Thoracic aorta (tissue), 2 donors: ENCODE measurements at regions not wholly inside any gene's neighbourhood (a gene's known extent, or its start where the extent isn't known, plus 50 kb on each side); places are given as distances from the start of the nearest gene placed in this dataset.

ENCODE experiments used
- ATAC-seq: fragments of 150-250 bp; one replicate; pipeline ENCODE4 v1.8.0; 2017; ENCODE audit warnings: low read depth; ENCODE audit not compliant: insufficient number of reproducible peaks, low FRiP score
- DNase-seq: peaks from one replicate; pipeline ENCODE4 v3.0.0-alpha.2; 2020; ENCODE audit warnings: low spot score
- H3K27ac ChIP-seq, 2 donors: fragments of 200-600 bp; sonication (generic); 1 replicate in 1 of 2; 2 replicates in 1 of 2; pipeline ENCODE4 v1.5.1; 2016; ENCODE audit warnings: mild to moderate bottlenecking in 2 of 2, moderate library complexity in 2 of 2
- H3K27me3 ChIP-seq: fragments of 200-600 bp; sonication (generic); replicated peaks from 2 replicates; pipeline ENCODE4 v1.6.0; 2016; ENCODE audit warnings: mild to moderate bottlenecking; ENCODE audit not compliant: insufficient read depth
- H3K36me3 ChIP-seq: fragments of 200-600 bp; sonication (generic); one replicate; pipeline ENCODE4 v1.5.1; 2016
- H3K4me1 ChIP-seq, 2 donors: fragments of 200-600 bp; sonication (generic); 1 replicate in 1 of 2; 2 replicates in 1 of 2; pipeline versions ENCODE4 v1.5.1 to v1.6.0; 2016; ENCODE audit warnings: low read depth in 2 of 2, mild to moderate bottlenecking in 1 of 2; ENCODE audit not compliant: control insufficient read depth in 1 of 2
- H3K4me3 ChIP-seq: fragments of 200-600 bp; sonication (generic); 2 replicates; pipeline ENCODE4 v1.5.1; 2016; ENCODE audit warnings: mild to moderate bottlenecking
- H3K9me3 ChIP-seq: fragments of 200-600 bp; sonication (generic); 2 replicates; pipeline ENCODE4 v1.5.1; 2016
- TF ChIP-seq, protein P1 (sequence below): fragments of 200-600 bp; sonication (generic); IDR thresholded peaks from one replicate; pipeline ENCODE4 v1.5.1; 2019; ENCODE audit warnings: antibody characterized with exemption

DNA sequence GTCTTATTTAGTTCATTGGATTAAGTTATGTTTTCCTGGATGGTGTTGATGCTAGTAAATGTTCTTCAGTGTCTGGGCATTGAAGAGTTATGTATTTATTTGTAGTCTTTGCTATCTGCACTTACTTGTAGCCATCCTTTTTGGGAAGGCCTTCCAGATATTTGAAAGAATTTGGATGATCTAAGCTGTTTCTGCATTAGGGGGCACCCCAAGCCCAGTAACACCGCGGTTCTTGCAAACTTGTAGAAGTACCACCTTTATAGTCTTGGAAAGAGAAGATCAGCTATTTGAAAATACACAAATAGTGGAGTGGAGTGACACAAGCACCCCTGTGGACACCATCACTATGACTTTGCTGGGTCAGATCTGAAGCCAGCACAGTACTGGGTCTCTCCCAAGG lies 175.9 kb upstream of the KIF2B start:
- no peaks in the 10 kb centered on the region for H3K36me3 ChIP-seq
- no peaks in the 10 kb centered on the region for H3K9me3 ChIP-seq
- no peaks in the 10 kb centered on the region for H3K4me1 ChIP-seq
- H3K27ac ChIP-seq: no peak overlapping the region
- no peak for DNase-seq
- TF ChIP-seq, protein P1, sequence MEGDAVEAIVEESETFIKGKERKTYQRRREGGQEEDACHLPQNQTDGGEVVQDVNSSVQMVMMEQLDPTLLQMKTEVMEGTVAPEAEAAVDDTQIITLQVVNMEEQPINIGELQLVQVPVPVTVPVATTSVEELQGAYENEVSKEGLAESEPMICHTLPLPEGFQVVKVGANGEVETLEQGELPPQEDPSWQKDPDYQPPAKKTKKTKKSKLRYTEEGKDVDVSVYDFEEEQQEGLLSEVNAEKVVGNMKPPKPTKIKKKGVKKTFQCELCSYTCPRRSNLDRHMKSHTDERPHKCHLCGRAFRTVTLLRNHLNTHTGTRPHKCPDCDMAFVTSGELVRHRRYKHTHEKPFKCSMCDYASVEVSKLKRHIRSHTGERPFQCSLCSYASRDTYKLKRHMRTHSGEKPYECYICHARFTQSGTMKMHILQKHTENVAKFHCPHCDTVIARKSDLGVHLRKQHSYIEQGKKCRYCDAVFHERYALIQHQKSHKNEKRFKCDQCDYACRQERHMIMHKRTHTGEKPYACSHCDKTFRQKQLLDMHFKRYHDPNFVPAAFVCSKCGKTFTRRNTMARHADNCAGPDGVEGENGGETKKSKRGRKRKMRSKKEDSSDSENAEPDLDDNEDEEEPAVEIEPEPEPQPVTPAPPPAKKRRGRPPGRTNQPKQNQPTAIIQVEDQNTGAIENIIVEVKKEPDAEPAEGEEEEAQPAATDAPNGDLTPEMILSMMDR: no peak
- ATAC-seq: no peak
- H3K27me3 ChIP-seq: no peaks in the 10 kb centered on the region
- H3K4me3 ChIP-seq: no peak overlapping the region

DNA sequence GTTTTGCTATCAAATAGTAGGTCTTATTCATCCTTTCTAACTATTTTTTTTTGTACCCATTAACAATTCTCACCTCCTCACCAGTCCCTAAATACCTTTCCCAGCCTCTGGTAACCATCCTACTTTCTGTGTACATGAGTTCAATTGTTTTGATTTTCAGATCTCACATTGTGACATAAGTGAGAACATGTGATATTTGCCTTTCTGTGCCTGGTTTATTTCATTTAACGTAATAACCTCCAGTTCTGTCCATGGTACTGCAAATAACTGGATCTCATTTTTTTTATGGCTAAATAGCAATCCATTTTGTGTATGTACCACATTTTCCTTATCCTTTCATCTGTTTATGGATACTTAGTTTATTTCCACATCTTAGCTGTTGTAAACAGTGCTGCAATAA lies 181.9 kb upstream of the KIF2B start:
- Histone ChIP-seq H3K27ac (no peak overlapping the region), H3K4me1 (no peaks in the 10 kb centered on the region), H3K9me3 (no peaks in the 10 kb centered on the region), H3K4me3 (no peak overlapping the region), H3K27me3 (no peaks in the 10 kb centered on the region), H3K36me3 (no peaks in the 10 kb centered on the region)
- ATAC-seq: no peak
- DNase-seq: no peak
- TF ChIP-seq, protein P1: no peak

DNA sequence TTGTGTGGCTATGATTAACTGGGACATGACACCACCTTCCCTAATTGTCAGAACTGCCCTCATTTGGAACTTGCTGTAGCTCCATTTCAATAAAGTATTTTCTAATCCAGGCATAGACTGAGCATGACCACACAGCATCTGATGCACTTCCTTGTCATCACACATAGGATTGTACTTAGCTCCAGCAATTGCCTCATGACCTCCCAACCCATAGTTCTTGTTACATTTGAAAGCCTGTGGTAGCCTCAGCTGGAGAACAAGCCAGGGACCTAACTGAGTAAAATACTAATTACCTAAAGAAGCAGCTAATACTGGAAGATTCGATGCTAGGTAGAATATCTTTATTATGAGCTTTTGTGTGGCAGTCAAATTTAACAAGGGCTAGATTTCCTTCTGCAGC lies 187.3 kb upstream of the KIF2B start:
- TF ChIP-seq, protein P1: no peak
- Histone ChIP-seq H3K36me3 (no peaks in the 10 kb centered on the region), H3K9me3 (no peaks in the 10 kb centered on the region), H3K27me3 (no peaks in the 10 kb centered on the region), H3K4me3 (no peak overlapping the region), H3K27ac (no peak overlapping the region), H3K4me1 (no peaks in the 10 kb centered on the region)
- ATAC-seq (no peak), DNase-seq (no peak)

DNA sequence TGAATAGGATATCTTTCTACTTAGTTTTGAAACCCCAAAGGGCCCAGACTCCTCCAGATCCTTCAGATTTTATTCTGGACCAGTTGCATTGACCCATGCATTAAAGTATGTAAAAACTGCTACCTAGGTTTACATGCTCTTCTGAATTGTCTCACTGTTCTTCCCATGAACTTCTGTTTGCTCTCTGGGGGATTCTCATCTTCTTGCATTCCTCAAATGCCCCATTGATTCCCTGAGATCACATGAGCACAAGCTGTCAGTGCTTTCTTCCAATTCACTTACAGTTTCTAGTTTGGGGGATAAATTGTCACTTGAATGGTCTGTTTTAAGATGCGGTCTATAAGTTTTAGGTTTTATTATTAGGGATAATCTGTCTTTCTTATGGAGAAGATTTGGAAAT lies 188.9 kb upstream of the KIF2B start:
- Histone ChIP-seq H3K4me1 (no peaks in the 10 kb centered on the region), H3K27me3 (no peaks in the 10 kb centered on the region), H3K4me3 (no peak overlapping the region), H3K36me3 (no peaks in the 10 kb centered on the region), H3K9me3 (no peaks in the 10 kb centered on the region), H3K27ac (no peak overlapping the region)
- DNase-seq (no peak), ATAC-seq (no peak)
- TF ChIP-seq, protein P1: no peak

DNA sequence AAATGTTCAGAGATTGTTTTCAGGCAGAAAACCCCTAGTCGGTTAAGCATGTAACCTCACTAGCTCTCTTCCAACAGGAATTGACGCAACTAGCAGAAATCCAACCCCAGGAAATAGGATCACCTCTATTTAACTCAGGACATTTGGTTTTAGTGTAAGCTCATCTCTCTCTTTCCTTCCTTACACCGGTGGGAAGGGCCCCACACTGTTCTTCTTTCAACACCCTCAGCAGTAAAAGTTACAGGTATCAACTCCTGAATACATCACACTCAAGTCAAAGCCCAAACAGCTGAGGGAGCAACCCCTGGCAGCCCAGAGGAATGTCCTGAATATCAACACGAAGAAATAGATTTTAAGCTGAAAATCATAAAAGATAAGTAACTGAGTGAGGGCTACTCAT lies 191.2 kb upstream of the KIF2B start:
- no peak for DNase-seq
- Histone ChIP-seq H3K36me3 (no peaks in the 10 kb centered on the region), H3K27me3 (no peaks in the 10 kb centered on the region)

More for the DNA sequence above, 191.2 kb upstream of the KIF2B start:
- Histone ChIP-seq H3K9me3 (no peaks in the 10 kb centered on the region), H3K4me1 (peaks cover 0 to 5% of the 10 kb centered on the region in 2 donors), H3K27ac (no peak overlapping the region), H3K4me3 (no peak overlapping the region)
- TF ChIP-seq, protein P1: no peak
- ATAC-seq: no peak
